Activated CD4-positive, alpha-beta T cell treated with anti-CD3 and anti-CD28 coated beads, Interleukin-2, amount 10 ng/mL, durations not matched to agents 7 days and 5 days (primary cell): ENCODE measurements at regions not wholly inside any gene's neighbourhood (a gene's known extent, or its start where the extent isn't known, plus 50 kb on each side); places are given as distances from the start of the nearest gene placed in this dataset.

Experiments
- CTCF ChIA-PET: fragments of 350-600 bp; sonication (Branson Sonifier 250); formaldehyde crosslinking; loops from one replicate; lab custom pipeline; 2021; ENCODE audit warnings: antibody characterized with exemption; lab: Charles Lee
- POLR2A ChIA-PET: fragments of 350-600 bp; sonication (Branson Sonifier 250); formaldehyde crosslinking; loops from one replicate; lab custom pipeline; 2021; ENCODE audit warnings: antibody characterized with exemption; lab: Charles Lee
- DNase-seq: peaks from one replicate; pipeline ENCODE4 v3.0.0-alpha.2; 2020
- H3K27ac Mint-ChIP-seq: one replicate; pipeline ENCODE4 v1.8.0; 2021; ENCODE audit warnings: mild to moderate bottlenecking, moderate library complexity, mixed read lengths
- H3K27me3 Mint-ChIP-seq: one replicate; pipeline ENCODE4 v1.8.0; 2021; ENCODE audit warnings: mixed read lengths
- H3K36me3 Mint-ChIP-seq: one replicate; pipeline ENCODE4 v1.8.0; 2021; ENCODE audit warnings: low read depth, mixed read lengths
- H3K4me1 Mint-ChIP-seq: one replicate; pipeline ENCODE4 v1.8.0; 2021; ENCODE audit warnings: mixed read lengths
- H3K4me3 Mint-ChIP-seq: one replicate; pipeline ENCODE4 v1.8.0; 2021; ENCODE audit warnings: mild to moderate bottlenecking, moderate library complexity, mixed read lengths
- H3K9me3 Mint-ChIP-seq: one replicate; pipeline ENCODE4 v1.8.0; 2021; ENCODE audit warnings: mixed read lengths

DNA sequence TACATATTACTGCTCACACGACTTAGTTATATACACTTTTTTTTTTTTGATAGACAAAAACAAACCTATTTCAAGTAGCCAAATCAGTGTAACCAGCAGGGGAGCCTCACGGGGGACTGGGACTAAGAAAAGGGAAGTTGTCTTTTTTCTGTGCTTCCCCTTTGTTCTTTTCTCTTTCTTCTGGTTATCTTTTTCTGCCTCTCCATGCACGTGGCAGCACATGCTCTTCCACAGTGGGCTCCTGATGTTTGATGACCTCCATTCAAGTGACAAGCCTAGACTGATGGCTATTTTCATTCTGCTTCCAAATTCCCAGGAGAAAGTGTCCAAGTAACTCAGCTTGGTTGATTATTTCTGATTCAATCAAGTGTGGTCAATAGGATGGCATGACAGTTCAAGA, 98.2 kb upstream of the STK39 start:
- POLR2A ChIA-PET: interaction anchor here (0.5 kb wide), 1 partner anchor 24 kb away, joined by 3 read pairs; no protein-coding TSS in a partner anchor
- no peak overlapping the region for H3K27ac Mint-ChIP-seq
- no peaks in the 10 kb centered on the region for H3K36me3 Mint-ChIP-seq
- H3K4me3 Mint-ChIP-seq: no peak overlapping the region
- peaks cover 8% of the 10 kb centered on the region for H3K4me1 Mint-ChIP-seq
- no peaks in the 10 kb centered on the region for H3K9me3 Mint-ChIP-seq
- CTCF ChIA-PET: no interaction called here
- peaks cover 5% of the 10 kb centered on the region for H3K27me3 Mint-ChIP-seq
- DNase-seq: no peak

DNA sequence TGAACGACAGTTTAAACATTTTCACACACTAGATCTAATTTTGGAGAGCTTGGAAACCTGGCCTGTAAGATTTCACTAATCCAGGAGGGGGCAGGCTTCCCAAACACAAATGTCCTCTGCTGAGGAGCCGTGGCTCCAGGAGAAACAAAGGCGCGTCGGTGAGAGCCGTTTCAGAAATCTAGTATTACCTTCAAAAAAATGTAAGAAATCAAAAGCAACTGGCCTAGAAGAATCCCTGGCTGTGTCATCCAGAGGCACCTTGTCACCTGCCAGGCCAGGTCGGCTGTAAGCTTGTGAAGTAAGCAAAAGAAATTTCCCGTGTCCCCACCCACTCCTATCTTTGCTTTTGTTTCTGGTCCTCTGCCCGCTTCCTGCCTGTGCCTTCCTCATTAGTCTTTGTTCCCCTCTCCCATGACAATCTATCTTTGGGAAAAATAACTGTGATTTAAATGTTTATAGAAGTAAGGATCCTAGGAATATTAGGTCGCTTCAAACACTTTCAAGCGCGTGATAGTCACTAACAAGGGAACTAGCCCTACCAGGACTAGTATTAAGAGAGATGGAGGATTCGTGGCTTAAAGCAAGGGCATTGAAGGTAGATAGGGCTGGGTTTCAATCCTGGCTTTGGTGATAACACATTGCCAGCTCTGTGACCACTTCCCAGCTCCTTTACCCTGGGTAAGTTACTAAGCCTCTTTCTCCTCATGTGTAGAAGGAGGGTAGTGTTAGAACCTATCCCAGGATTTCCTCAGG, 99.5 kb upstream of the STK39 start:
- Mint-ChIP-seq H3K36me3 (no peaks in the 10 kb centered on the region), H3K4me1 (peaks cover 8% of the 10 kb centered on the region), H3K27ac (peak overlapping the region; percentile 77), H3K9me3 (no peaks in the 10 kb centered on the region), H3K27me3 (no peaks in the 10 kb centered on the region), H3K4me3 (peak overlapping the region; percentile 74)
- POLR2A ChIA-PET: no interaction called here
- CTCF ChIA-PET: interaction anchor here (0.7 to 1.9 kb wide), 10 partner anchors 9 to 574 kb away, joined by 3 to 5 read pairs (median 3); no protein-coding TSS in a partner anchor
- DNase-seq: peak; percentile 78

DNA sequence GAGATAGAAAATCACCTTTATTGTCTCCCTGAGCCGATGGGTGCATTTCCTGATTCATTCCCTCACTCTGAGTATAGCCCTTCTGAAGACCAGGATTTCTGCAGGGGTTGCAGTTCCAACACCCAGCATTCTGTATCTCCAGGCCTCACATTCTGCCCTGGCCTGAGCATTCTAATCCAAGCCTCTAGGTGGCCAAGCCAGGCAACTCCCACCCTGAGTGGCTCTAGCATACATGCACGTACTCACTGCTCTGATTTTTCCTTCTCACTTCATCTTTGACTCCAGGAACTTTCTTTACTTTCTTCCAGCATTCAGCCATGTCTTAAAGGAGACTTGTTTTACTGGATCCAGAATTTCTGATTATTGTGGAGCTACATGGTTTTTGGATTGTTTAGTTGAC, 100.7 kb upstream of the STK39 start:
- H3K4me3 Mint-ChIP-seq: no peak overlapping the region
- DNase-seq: no peak
- H3K27ac Mint-ChIP-seq: no peak overlapping the region
- CTCF ChIA-PET: interaction anchor here (1.2 to 1.9 kb wide), 4 partner anchors 10 to 417 kb away, joined by 3 to 5 read pairs (median 4); no protein-coding TSS in a partner anchor
- no peaks in the 10 kb centered on the region for H3K36me3 Mint-ChIP-seq
- peaks cover 8% of the 10 kb centered on the region for H3K4me1 Mint-ChIP-seq
- no peaks in the 10 kb centered on the region for H3K27me3 Mint-ChIP-seq
- peaks cover 1% of the 10 kb centered on the region for H3K9me3 Mint-ChIP-seq
- POLR2A ChIA-PET: no interaction called here

DNA sequence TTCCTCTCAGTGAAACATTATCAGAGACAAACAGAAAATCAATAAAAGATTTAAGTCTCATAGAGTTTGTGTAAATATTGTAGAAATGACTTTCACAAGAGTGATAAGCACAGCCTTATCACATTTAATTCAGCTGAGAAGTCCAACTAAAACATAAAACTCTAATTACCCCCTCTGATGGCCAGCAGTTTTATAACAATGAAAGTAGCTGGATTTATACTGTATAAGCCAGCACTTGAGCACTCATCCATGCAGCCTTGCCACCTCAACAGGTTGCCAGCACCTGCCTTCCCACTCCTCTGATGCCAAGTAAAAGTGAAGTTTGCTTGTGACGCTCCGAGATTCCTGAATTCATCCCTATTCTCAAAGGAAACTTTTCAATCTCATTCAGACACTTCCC, 103.0 kb upstream of the STK39 start:
- ChIA-PET POLR2A (no interaction called here), CTCF (no interaction called here)
- H3K9me3 Mint-ChIP-seq: peaks cover 4% of the 10 kb centered on the region
- H3K4me1 Mint-ChIP-seq: peaks cover 18% of the 10 kb centered on the region
- DNase-seq: no peak
- H3K27me3 Mint-ChIP-seq: no peaks in the 10 kb centered on the region
- H3K36me3 Mint-ChIP-seq: no peaks in the 10 kb centered on the region
- H3K4me3 Mint-ChIP-seq: no peak overlapping the region
- H3K27ac Mint-ChIP-seq: no peak overlapping the region

DNA sequence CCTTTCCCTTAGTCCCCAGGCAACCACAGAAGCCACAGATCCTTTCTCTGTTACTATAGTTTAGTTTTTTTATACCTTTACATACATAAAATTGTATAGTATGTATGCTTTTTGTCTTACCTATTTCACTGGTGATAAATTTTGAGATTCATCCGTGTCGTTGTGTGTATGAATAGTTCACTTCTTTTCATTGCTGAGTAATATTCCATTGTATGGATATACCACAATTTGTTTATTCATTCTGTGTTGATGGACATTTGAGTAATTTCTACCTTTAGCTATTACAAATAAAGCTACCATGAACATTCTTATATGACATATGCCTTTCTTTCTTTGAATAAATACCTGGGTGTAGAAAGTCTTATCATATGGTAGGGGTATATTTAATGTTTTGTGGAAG, 102.8 kb upstream of the CERS6 start:
- Mint-ChIP-seq H3K27me3 (no peaks in the 10 kb centered on the region), H3K36me3 (no peaks in the 10 kb centered on the region), H3K27ac (no peak overlapping the region), H3K4me3 (no peak overlapping the region), H3K4me1 (peaks cover 22% of the 10 kb centered on the region), H3K9me3 (peaks cover 4% of the 10 kb centered on the region)
- POLR2A ChIA-PET: no interaction called here
- CTCF ChIA-PET: no interaction called here
- no peak for DNase-seq

DNA sequence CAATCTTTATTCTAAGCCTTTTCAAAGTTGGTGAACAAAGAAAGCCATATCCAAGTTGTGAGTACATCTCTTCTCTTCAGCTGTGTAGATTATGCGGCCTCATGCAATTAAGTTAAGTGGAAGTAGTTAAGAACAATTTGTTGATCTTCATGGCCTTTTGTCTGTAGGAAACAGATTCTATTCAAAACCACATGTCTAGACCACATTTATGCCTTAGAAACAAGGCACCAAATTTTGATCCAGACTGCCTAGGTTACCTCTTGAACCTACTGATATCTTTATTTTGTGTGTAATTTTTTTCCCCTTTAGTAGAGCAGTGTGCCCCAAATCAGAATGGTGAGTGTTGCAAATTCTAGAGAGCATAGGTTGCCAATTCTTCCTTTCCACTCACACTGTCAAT, 101.6 kb upstream of the CERS6 start:
- Mint-ChIP-seq H3K9me3 (peaks cover 8% of the 10 kb centered on the region), H3K27me3 (no peaks in the 10 kb centered on the region), H3K4me1 (peaks cover 32% of the 10 kb centered on the region), H3K27ac (no peak overlapping the region), H3K4me3 (no peak overlapping the region), H3K36me3 (no peaks in the 10 kb centered on the region)
- ChIA-PET CTCF (no interaction called here), POLR2A (no interaction called here)
- DNase-seq: no peak

DNA sequence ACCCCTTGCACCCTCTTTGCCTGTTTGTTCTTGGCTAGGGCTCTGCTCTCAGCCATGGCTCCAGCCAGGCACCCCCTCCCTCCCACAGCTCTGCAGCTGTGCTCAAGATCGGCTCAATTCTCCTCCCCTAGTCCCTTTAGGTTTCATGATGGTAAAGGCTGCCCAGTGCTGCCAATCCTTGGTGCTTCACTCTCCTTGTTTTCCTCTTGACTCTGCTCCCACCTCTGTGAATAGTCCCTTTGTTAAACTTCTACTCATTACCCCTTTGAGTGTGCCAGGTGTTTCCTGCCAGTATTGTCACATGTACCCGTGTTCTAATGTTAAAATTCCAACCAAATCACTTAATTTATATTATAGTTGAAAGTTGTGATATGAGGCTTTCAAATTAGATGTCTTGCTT, 101.0 kb upstream of the CERS6 start:
- ChIA-PET CTCF (no interaction called here), POLR2A (no interaction called here)
- Mint-ChIP-seq H3K4me3 (no peak overlapping the region), H3K27ac (no peak overlapping the region), H3K27me3 (no peaks in the 10 kb centered on the region), H3K9me3 (peaks cover 8% of the 10 kb centered on the region), H3K4me1 (peaks cover 32% of the 10 kb centered on the region), H3K36me3 (no peaks in the 10 kb centered on the region)
- no peak for DNase-seq

DNA sequence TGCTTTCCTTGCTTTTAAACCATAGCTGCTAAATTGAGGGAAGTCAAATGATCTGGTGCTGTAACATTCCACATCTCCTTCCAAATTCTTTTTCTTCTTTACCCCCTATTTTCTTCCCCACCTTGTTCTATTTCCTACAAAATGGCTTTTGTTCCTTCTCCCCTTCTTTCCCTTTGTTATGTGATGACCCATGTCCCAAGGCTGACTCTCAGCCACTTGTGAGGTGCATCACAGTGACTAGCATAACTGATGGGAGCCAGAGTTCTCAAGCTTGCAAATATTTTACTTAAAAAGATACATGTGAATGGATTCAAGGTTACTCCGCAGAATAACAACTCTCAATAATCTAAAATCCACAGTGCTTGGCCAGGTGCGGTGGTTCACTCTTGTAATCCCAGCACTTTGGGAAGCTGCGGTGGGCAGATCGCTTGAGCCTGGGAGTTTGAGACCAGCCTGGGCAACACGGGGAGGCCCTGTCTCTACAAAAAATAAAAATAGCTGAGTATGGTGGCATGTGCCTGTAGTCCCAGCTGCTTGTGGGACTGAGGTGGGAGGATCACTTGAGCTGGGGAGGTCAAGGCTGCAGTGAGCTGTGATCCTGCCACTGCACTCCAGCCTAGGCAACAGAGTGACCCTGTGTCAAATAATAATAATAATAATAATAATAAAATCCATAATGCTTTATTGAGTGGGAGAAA, 100.1 kb upstream of the CERS6 start:
- CTCF ChIA-PET: interaction anchor here (0.6 to 2.0 kb wide), 4 partner anchors 9 to 396 kb away, joined by 3 to 5 read pairs (median 3); no protein-coding TSS in a partner anchor
- peaks cover 32% of the 10 kb centered on the region for H3K4me1 Mint-ChIP-seq
- no peak for DNase-seq
- H3K36me3 Mint-ChIP-seq: no peaks in the 10 kb centered on the region
- H3K9me3 Mint-ChIP-seq: peaks cover 8% of the 10 kb centered on the region
- no peaks in the 10 kb centered on the region for H3K27me3 Mint-ChIP-seq
- no peak overlapping the region for H3K4me3 Mint-ChIP-seq
- H3K27ac Mint-ChIP-seq: no peak overlapping the region
- POLR2A ChIA-PET: no interaction called here

DNA sequence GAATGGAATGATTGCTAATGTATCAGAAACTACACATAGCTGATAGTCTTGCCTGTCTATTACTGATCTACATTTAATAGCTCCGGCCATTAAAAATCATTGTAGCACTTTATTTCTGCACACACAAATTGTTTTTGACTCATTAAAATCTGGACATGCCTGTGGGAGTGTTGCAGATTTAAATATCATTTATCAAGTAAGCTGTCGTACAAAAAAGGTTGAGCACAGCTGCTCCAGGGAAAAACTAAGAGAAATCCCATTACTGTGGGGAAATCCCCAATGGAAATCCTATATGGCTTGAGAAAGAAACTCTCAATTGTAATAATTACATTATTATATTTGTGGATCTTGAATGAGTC, 99.6 kb upstream of the CERS6 start:
- ChIA-PET POLR2A (no interaction called here), CTCF (interaction anchor here (2.0 kb wide), 1 partner anchor 10 kb away, joined by 5 read pairs; no protein-coding TSS in a partner anchor)
- Mint-ChIP-seq H3K4me3 (no peak overlapping the region), H3K27me3 (no peaks in the 10 kb centered on the region), H3K36me3 (no peaks in the 10 kb centered on the region), H3K9me3 (peaks cover 8% of the 10 kb centered on the region), H3K4me1 (peaks cover 32% of the 10 kb centered on the region), H3K27ac (no peak overlapping the region)
- no peak for DNase-seq

DNA sequence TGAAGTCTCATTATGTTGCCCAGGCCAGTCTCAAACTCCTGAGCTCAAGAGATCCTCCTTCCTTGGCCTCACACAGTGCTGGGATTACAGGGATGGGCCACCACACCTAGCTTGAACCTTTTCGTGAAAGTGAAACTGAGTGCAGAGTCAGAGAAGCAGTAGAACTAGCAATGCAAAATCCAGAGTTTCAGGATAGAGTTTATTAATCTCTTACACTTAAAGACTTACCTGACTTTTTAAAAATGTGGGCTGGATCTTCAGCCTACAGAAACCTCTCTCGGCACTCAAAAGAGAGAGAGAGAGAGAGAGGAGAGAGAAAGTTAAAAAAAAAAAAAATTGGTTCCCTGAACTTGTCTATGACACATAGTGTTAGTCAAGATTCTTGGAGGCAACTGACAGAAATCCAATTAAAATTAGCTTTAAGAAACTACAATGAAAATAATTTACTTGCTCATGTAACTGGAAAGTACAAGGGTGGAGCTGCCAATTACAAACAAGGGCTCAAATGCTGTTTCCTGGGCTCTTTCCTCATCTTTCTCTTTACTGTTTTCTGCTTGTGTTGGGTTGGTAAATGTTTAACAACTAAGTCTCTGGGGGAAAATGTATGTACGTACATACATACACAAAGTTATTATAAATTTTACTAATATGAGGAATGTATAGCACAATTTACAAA, 98.1 kb upstream of the CERS6 start:
- ChIA-PET POLR2A (no interaction called here), CTCF (interaction anchor here (0.6 to 2.0 kb wide), 5 partner anchors 10 to 310 kb away, joined by 3 to 6 read pairs (median 4); no protein-coding TSS in a partner anchor)
- peaks cover 32% of the 10 kb centered on the region for H3K4me1 Mint-ChIP-seq
- no peak for DNase-seq
- H3K36me3 Mint-ChIP-seq: no peaks in the 10 kb centered on the region
- no peaks in the 10 kb centered on the region for H3K27me3 Mint-ChIP-seq
- H3K9me3 Mint-ChIP-seq: peaks cover 11% of the 10 kb centered on the region
- peak overlapping the region; percentile 16 for H3K27ac Mint-ChIP-seq
- H3K4me3 Mint-ChIP-seq: no peak overlapping the region

DNA sequence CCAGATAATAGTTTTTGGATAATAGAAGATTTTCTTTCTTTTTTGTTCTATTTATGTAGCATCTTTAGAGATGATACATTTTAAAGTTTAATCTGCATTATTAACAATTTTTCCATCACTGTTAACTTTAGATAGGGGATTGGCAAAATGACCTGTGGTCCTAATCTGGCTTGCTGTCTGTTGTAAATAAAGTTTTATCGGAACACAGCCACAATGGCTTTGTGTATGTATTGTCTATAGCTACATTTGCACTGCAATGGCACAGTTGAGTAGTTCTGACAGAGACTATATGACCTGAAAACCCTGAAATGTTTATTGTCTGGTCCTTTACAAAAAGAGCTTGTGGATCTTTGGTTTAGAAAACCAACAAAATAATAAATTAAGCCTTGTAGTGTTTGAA, 97.0 kb upstream of the CERS6 start:
- CTCF ChIA-PET: no interaction called here
- no peaks in the 10 kb centered on the region for H3K36me3 Mint-ChIP-seq
- H3K27me3 Mint-ChIP-seq: no peaks in the 10 kb centered on the region
- POLR2A ChIA-PET: interaction anchor here (0.7 kb wide), 1 partner anchor 273 kb away, joined by 7 read pairs; no protein-coding TSS in a partner anchor
- H3K4me3 Mint-ChIP-seq: no peak overlapping the region
- H3K4me1 Mint-ChIP-seq: peaks cover 32% of the 10 kb centered on the region
- H3K27ac Mint-ChIP-seq: peak overlapping the region; percentile 65
- no peak for DNase-seq
- H3K9me3 Mint-ChIP-seq: peaks cover 9% of the 10 kb centered on the region

DNA sequence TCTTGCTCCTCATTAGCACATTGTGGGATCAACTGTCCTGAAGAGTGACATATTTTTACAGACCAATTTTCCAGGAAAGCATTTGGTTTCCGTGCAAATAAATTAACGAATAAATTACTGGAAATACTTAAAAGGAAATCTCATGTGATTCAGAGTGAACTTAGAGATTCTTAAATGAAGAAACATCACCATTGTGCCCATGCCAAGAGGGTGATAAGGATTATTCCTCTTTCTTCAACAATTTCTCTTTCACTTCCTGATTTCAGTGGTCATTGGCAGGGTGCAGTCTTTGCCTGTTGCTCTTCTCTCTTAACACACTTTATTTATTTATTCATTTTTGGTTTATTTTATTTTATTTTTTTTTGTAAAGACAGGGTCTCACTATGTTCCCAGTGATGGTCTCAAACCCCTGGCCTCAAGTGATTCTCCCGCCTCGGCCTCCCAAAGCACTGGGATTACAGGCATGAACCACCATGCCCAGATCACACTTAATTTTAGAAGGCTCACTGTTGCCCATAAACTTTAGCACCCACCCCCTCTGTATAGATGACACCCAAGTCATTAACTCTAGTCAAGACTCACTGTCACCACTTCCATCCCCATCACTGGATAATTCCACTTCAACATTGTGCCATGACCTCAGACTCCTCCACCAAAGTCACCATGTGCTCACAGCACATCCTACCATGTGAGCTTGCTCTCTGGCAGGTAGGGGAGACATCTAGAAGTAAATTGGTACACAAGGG, 92.6 kb upstream of the CERS6 start:
- CTCF ChIA-PET: interaction anchor here (0.6 to 1.5 kb wide), 2 partner anchors 17 to 32 kb away, joined by 3 to 5 read pairs; no protein-coding TSS in a partner anchor
- Mint-ChIP-seq H3K4me3 (no peak overlapping the region), H3K4me1 (peaks cover 8% of the 10 kb centered on the region), H3K27me3 (no peaks in the 10 kb centered on the region), H3K27ac (no peak overlapping the region), H3K9me3 (peaks cover 8% of the 10 kb centered on the region), H3K36me3 (no peaks in the 10 kb centered on the region)
- POLR2A ChIA-PET: no interaction called here
- no peak for DNase-seq
